Neural cell (in vitro differentiated cells): ENCODE measurements at regions not wholly inside any gene's neighbourhood (a gene's known extent, or its start where the extent isn't known, plus 50 kb on each side); places are given as distances from the start of the nearest gene placed in this dataset.

Experiments
- H2AFZ ChIP-seq: fragments of 200-600, 300-800 bp; sonication (generic), shearing (Covaris generic); 2 replicates; pipeline ENCODE4 v1.6.0; 2014; ENCODE audit warnings: low read depth, mild to moderate bottlenecking, antibody characterized with exemption, low read length, moderate library complexity
- H3F3A ChIP-seq: fragments of 200-600 bp; shearing (Covaris generic); 2 replicates; pipeline ENCODE4 v1.6.1; 2016; ENCODE audit warnings: mild to moderate bottlenecking, moderate library complexity, mixed read lengths, antibody characterized with exemption, low read length; ENCODE audit not compliant: insufficient read depth, poor library complexity, severe bottlenecking
- H3K27ac ChIP-seq: fragments of 200-600, 300-800 bp; sonication (generic), shearing (Covaris generic); 2 replicates; pipeline ENCODE4 v1.5.1; 2014; ENCODE audit warnings: mild to moderate bottlenecking, low read length, moderate library complexity
- H3K27me3 ChIP-seq: fragments of 300-800, 200-600 bp; sonication (generic), shearing (Covaris generic); 2 replicates; pipeline ENCODE4 v1.6.0; 2014; ENCODE audit warnings: mild to moderate bottlenecking, low read depth, low read length, moderate library complexity; ENCODE audit not compliant: insufficient read depth
- H3K36me3 ChIP-seq: fragments of 300-800, 200-600 bp; sonication (generic), shearing (Covaris generic); 2 replicates; pipeline ENCODE4 v1.5.1; 2014; ENCODE audit warnings: mild to moderate bottlenecking, antibody characterized with exemption, low read length, moderate library complexity; ENCODE audit not compliant: insufficient read depth
- H3K4me2 ChIP-seq: fragments of 300-800, 200-600 bp; sonication (generic), shearing (Covaris generic); 2 replicates; pipeline ENCODE4 v1.6.0; 2014; ENCODE audit warnings: mild to moderate bottlenecking, low read length
- H3K4me3 ChIP-seq: fragments of 300-800, 200-600 bp; sonication (generic), shearing (Covaris generic); 2 replicates; pipeline ENCODE4 v1.5.1; 2014; ENCODE audit warnings: mild to moderate bottlenecking, low read length, moderate library complexity
- H3K79me2 ChIP-seq: fragments of 200-600 bp; shearing (Covaris generic); replicated peaks from 2 replicates; pipeline ENCODE4 v1.6.0; 2014; ENCODE audit warnings: mild to moderate bottlenecking, low read length, moderate library complexity; ENCODE audit not compliant: insufficient read depth
- H3K9ac ChIP-seq: fragments of 300-800, 200-600 bp; sonication (generic), shearing (Covaris generic); 2 replicates; pipeline ENCODE4 v1.6.1; 2016; ENCODE audit warnings: mild to moderate bottlenecking, low read length, mixed read lengths
- H3K9me2 ChIP-seq: fragments of 200-600 bp; shearing (Covaris generic); 2 replicates; pipeline ENCODE4 v1.6.1; 2016; ENCODE audit warnings: mild to moderate bottlenecking, low read length, mixed read lengths; ENCODE audit not compliant: insufficient read depth
- H3K9me3 ChIP-seq: fragments of 200-600, 300-800 bp; sonication (generic), shearing (Covaris generic); 2 replicates; pipeline ENCODE4 v1.6.1; 2016; ENCODE audit warnings: mild to moderate bottlenecking, mixed run types, low read length, moderate library complexity, mixed read lengths
- H4K20me1 ChIP-seq: fragments of 200-600 bp; shearing (Covaris generic); 2 replicates; pipeline ENCODE4 v1.6.1; 2016; ENCODE audit warnings: mild to moderate bottlenecking, mixed run types; ENCODE audit not compliant: insufficient read depth
- CTCF ChIP-seq: fragments of 450-650 bp; IDR thresholded peaks from 2 replicates; pipeline ENCODE4 v1.5.1; 2014; ENCODE audit warnings: antibody characterized with exemption, mild to moderate bottlenecking, moderate library complexity; ENCODE audit not compliant: poor library complexity, severe bottlenecking
- EP300 ChIP-seq: fragments of 450-650 bp; conservative IDR thresholded peaks from 2 replicates; pipeline ENCODE4 v1.6.1; 2014; ENCODE audit warnings: antibody characterized with exemption, mild to moderate bottlenecking, moderate library complexity; ENCODE audit not compliant: poor library complexity, severe bottlenecking
- EZH2 ChIP-seq: fragments of 200-600, 300-800 bp; shearing (Covaris generic), sonication (generic); IDR thresholded peaks from 2 replicates; pipeline ENCODE4 v1.6.1; 2014; ENCODE audit warnings: antibody characterized with exemption, low read length, borderline replicate concordance, mild to moderate bottlenecking; ENCODE audit not compliant: insufficient read depth, poor library complexity, severe bottlenecking
- MXI1 ChIP-seq: fragments of 450-650 bp; conservative IDR thresholded peaks from 2 replicates; pipeline ENCODE4 v1.6.1; 2014; ENCODE audit warnings: antibody characterized with exemption, mild to moderate bottlenecking; ENCODE audit not compliant: poor library complexity, severe bottlenecking
- POLR2AphosphoS5 ChIP-seq: IDR thresholded peaks from 2 replicates; pipeline ENCODE4 v1.6.1; 2012
- RAD21 ChIP-seq: fragments of 450-650 bp; conservative IDR thresholded peaks from 2 replicates; pipeline ENCODE4 v1.6.1; 2014; ENCODE audit warnings: antibody characterized with exemption, mild to moderate bottlenecking, moderate library complexity
- SMC3 ChIP-seq: fragments of 450-650 bp; conservative IDR thresholded peaks from 2 replicates; pipeline ENCODE4 v1.6.1; 2014; ENCODE audit warnings: antibody characterized with exemption, mild to moderate bottlenecking, moderate library complexity; ENCODE audit not compliant: poor library complexity
- TAF1 ChIP-seq: IDR thresholded peaks from 2 replicates; pipeline ENCODE4 v1.6.1; 2012; ENCODE audit warnings: low read depth
- TF ChIP-seq, protein P1 (sequence below): IDR thresholded peaks from 2 replicates; pipeline ENCODE4 v1.6.1; 2012; ENCODE audit warnings: borderline replicate concordance

DNA sequence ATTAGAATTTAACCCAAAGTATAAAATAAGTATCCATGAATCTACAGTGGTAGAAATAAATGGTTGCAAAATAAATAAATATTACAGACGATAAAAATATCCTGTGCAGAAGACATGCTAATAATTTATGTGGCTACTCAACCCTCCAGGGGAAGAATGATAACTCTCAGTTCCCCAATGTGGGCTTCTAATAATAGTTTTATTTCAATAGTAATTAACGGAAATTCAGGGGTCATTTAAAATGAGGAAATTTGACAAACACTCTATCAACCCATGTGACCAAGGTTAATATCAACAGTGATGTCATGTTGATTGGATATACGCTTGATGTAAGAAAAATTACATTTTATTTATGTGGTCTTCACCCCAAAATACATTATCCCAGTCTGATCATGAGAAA is 1082.6 kb upstream of the LRRTM3 start:
- Histone ChIP-seq H3K36me3 (no peaks in the 10 kb centered on the region), H3K4me2 (no peak overlapping the region), H3K4me3 (no peak overlapping the region), H3K27me3 (no peaks in the 10 kb centered on the region), H3K79me2 (no peaks in the 10 kb centered on the region), H3K9me2 (no peaks in the 10 kb centered on the region), H3K9me3 (no peaks in the 10 kb centered on the region), H2AFZ (no peak overlapping the region), H4K20me1 (no peaks in the 10 kb centered on the region), H3K27ac (no peak overlapping the region), H3F3A (no peaks in the 10 kb centered on the region), H3K9ac (no peak overlapping the region)
- no peak for TF ChIP-seq RAD21
- TF ChIP-seq, protein P1, sequence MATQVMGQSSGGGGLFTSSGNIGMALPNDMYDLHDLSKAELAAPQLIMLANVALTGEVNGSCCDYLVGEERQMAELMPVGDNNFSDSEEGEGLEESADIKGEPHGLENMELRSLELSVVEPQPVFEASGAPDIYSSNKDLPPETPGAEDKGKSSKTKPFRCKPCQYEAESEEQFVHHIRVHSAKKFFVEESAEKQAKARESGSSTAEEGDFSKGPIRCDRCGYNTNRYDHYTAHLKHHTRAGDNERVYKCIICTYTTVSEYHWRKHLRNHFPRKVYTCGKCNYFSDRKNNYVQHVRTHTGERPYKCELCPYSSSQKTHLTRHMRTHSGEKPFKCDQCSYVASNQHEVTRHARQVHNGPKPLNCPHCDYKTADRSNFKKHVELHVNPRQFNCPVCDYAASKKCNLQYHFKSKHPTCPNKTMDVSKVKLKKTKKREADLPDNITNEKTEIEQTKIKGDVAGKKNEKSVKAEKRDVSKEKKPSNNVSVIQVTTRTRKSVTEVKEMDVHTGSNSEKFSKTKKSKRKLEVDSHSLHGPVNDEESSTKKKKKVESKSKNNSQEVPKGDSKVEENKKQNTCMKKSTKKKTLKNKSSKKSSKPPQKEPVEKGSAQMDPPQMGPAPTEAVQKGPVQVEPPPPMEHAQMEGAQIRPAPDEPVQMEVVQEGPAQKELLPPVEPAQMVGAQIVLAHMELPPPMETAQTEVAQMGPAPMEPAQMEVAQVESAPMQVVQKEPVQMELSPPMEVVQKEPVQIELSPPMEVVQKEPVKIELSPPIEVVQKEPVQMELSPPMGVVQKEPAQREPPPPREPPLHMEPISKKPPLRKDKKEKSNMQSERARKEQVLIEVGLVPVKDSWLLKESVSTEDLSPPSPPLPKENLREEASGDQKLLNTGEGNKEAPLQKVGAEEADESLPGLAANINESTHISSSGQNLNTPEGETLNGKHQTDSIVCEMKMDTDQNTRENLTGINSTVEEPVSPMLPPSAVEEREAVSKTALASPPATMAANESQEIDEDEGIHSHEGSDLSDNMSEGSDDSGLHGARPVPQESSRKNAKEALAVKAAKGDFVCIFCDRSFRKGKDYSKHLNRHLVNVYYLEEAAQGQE: no peak
- no peak for TF ChIP-seq MXI1
- no peak for TF ChIP-seq CTCF
- no peak for TF ChIP-seq SMC3
- no peak for TF ChIP-seq EP300
- TF ChIP-seq POLR2AphosphoS5: no peak
- no peak for TF ChIP-seq EZH2
- no peak for TF ChIP-seq TAF1

DNA sequence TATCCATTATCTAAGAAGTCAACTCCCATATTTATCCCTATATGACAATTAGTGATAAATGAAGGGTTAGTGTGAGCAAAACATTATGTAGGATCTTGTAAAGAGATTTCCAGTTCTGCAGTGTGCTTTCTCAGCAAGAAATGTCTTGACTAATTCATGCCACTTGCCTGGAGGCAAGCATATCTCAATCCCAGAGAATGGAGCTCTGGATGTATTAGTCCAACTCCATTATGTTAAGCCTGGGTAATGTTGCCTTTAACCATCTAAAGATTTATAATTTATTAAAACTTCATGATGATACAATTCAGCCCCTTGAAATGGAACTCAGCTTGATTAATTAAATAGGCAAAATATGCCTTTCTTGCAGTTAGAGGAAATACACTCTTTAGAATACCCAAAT is 1079.9 kb upstream of the LRRTM3 start:
- no peaks in the 10 kb centered on the region for H3K9me2 ChIP-seq
- no peak overlapping the region for H3K9ac ChIP-seq
- H4K20me1 ChIP-seq: no peaks in the 10 kb centered on the region
- H3K27ac ChIP-seq: no peak overlapping the region
- H3F3A ChIP-seq: no peaks in the 10 kb centered on the region
- H3K9me3 ChIP-seq: no peaks in the 10 kb centered on the region
- H3K36me3 ChIP-seq: no peaks in the 10 kb centered on the region
- no peak overlapping the region for H2AFZ ChIP-seq
- H3K27me3 ChIP-seq: no peaks in the 10 kb centered on the region
- H3K4me3 ChIP-seq: no peak overlapping the region
- no peak overlapping the region for H3K4me2 ChIP-seq
- TF ChIP-seq EZH2 (no peak), CTCF (no peak), EP300 (no peak), RAD21 (no peak), TAF1 (no peak), POLR2AphosphoS5 (no peak), SMC3 (no peak), MXI1 (no peak)
- TF ChIP-seq, protein P1: no peak
- no peaks in the 10 kb centered on the region for H3K79me2 ChIP-seq
